Ovary (tissue), 3 donors: ENCODE measurements at regions not wholly inside any gene's neighbourhood (a gene's known extent, or its start where the extent isn't known, plus 50 kb on each side); places are given as distances from the start of the nearest gene placed in this dataset.

Experiments
- CTCF ChIP-seq, 3 donors: fragments of 450-650 bp in 2 of 3; fragments of 200-600 bp in 1 of 3; IDR thresholded peaks; one replicate each; pipeline versions ENCODE4 v1.5.1 to v1.8.0; 2016 to 2022; ENCODE audit warnings: antibody characterized with exemption in 3 of 3, mild to moderate bottlenecking in 1 of 3
- POLR2A ChIP-seq: fragments of 450-650 bp; IDR thresholded peaks from one replicate; pipeline ENCODE4 v1.6.1; 2017; ENCODE audit warnings: antibody characterized with exemption, mild to moderate bottlenecking, moderate library complexity
- donor health status: DM: no; HTN: no; CAD: no.

DNA sequence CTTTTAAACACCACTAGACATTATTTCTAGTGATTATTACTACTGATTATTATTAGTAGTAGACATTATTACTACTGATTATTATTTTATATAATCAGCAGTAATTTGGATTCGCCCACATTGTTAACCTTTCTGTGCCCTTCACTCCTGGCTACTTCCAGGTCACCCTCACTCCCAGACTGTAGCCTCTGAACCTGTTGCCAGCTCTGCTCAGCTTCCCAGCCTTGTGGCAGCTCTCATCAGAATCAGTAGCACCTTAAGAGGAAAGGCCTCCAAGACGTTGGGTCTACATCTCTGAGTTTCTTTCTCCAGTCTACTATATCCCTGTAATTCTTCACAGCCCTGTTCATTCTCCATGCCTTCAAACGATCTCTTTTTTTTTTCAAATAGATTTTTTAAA is 137.0 kb downstream of the KATNIP start:
- TF ChIP-seq CTCF (IDR thresholded peaks at IDR 0.05) (no peak), POLR2A (no peak)
